ENCODE measurements at regions not wholly inside any gene's neighbourhood (a gene's known extent, or its start where the extent isn't known, plus 50 kb on each side); places are given as distances from the start of the nearest gene placed in this dataset.
"Not testable (repeated sequence)": the region's sequence is repeated elsewhere in the genome, so short reads cannot be mapped to it uniquely, and the experiment has no call there.

DNA sequence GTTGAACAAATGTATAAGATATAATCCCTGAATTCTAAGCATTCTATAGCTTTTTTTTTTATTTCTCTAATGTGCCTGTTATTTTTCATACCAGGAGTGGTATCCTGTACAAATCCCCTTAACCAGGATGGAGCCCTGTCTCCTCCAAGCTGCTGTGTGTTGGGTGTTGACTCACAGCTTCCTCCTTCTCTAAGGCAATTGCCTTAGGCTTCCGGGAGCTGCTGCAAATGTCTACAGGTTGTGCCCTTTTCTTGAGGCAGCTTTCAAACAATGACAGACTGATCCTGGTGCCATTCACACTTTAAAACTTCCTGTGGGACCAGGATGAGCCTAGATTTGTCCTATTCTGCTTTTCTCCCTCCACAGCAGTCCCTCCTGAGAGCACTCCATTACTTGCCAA, 173.2 kb downstream of the BTBD3 start:
- DNase-seq = no peak
- H3K4me3 Mint-ChIP-seq = no peak overlapping the region
- H3K4me1 Mint-ChIP-seq = no peaks in the 10 kb centered on the region
- H3K27me3 Mint-ChIP-seq = no peaks in the 10 kb centered on the region
- no peak for ATAC-seq
- no peaks in the 10 kb centered on the region for H3K36me3 Mint-ChIP-seq (ENCODE audit: low read depth)
- no peaks in the 10 kb centered on the region for H3K9me3 ChIP-seq (ENCODE audit: control insufficient read depth, low read length, poor library complexity, severe bottlenecking)
- H3K27ac Mint-ChIP-seq = no peak overlapping the region

DNA sequence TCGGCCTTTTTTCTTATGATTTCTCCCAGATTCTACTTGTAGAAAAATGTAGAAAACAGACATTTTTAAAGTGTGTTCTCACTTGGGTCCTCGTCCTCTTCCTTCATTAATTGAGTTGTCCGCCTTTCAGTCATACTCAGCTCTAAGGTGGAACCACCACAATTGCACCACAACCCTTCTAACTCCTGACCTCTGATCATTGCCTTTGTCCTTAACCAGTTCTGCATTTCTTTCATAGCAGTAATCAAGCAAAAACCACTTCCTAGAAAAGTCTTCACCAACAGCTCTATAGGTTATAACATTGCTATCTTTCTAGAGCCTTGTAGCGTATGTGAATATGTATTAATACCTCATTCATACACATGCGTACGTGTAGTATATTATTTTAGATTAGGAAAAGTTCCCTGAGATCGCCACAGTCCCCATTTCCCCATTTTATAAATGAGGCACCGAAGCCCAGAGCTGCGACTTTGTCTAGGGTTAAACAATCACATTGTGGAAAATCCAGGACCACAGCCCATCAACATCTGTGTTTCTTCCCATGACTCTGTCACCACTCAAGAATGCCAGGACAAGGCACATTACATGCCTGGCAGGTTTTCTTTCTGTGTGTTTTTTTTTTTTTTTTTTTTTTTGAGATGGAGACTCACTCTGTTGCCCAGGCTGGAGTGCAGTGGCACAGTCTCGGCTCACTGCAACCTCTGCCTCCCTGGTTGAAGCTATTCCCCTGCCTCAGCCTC, 175.5 kb downstream of the BTBD3 start:
- H3K9me3 ChIP-seq (ENCODE audit: control insufficient read depth, low read length, poor library complexity, severe bottlenecking) = no peaks in the 10 kb centered on the region
- Mint-ChIP-seq H3K27me3 (no peaks in the 10 kb centered on the region), H3K27ac (no peak overlapping the region), H3K4me1 (no peaks in the 10 kb centered on the region), H3K36me3 (ENCODE audit: low read depth) (no peaks in the 10 kb centered on the region), H3K4me3 (no peak overlapping the region)
- no peak for ATAC-seq
- DNase-seq = no peak

DNA sequence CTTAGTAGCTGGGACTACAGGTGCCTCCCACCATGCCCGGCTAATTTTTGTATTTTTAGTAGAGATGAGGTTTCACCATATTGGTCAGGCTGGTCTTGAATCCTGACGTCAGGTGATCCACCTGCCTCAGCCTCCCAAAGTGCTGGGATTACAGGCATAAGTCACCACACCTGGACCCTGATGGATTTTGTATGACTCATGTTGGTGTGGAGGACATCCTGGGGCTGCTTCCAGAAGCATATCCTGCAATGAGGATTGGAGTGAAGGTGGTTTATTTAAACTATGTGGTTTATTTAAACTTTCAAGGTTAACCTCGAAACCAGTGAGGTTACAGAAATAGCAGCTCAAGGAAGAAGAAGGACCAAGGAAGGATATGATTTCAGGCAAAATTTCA, 176.1 kb downstream of the BTBD3 start:
- not testable (repeated sequence) for ATAC-seq; H3K36me3 Mint-ChIP-seq (ENCODE audit: low read depth); DNase-seq; H3K4me1 Mint-ChIP-seq; H3K9me3 ChIP-seq (ENCODE audit: control insufficient read depth, low read length, poor library complexity, severe bottlenecking); H3K4me3 Mint-ChIP-seq; H3K27me3 Mint-ChIP-seq; H3K27ac Mint-ChIP-seq

DNA sequence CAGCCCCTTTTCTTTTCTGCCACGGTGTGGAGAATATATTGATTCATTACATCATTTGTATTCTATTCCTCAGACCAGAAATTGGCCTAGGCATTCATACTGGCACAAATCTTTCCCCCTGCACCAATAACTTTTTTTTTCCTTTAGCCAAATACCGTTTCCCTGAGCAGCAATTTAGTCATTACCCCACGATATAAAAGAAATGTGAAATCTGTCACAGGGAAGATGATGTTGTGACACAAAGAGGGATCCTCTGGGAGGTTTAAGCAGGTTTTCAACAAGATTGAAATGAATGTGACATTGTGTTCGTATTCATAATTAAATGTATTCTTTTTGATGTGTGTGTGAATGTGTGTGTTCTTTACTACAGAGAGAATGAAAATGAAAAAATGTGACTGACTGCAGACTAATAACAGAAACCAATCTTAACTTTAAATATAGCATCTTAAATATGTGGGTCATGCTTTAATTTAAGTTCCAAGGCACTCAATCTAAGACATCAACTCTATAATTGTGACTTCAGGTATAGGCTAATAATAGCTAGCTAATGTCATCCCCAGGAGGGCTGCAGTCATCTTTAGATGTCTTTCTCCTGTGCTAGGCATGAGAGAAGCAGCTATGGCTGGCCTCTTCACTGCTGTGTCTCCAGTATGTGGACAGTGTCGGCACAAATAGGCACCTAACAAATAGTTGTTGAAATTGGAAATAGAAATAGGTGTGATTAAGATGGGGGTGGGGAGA, 177.7 kb downstream of the BTBD3 start:
- no peaks in the 10 kb centered on the region for H3K9me3 ChIP-seq (ENCODE audit: control insufficient read depth, low read length, poor library complexity, severe bottlenecking)
- H3K36me3 Mint-ChIP-seq (ENCODE audit: low read depth) = no peaks in the 10 kb centered on the region
- no peak for ATAC-seq
- H3K4me1 Mint-ChIP-seq = no peaks in the 10 kb centered on the region
- no peak for DNase-seq
- H3K4me3 Mint-ChIP-seq = no peak overlapping the region
- no peaks in the 10 kb centered on the region for H3K27me3 Mint-ChIP-seq
- H3K27ac Mint-ChIP-seq = no peak overlapping the region

DNA sequence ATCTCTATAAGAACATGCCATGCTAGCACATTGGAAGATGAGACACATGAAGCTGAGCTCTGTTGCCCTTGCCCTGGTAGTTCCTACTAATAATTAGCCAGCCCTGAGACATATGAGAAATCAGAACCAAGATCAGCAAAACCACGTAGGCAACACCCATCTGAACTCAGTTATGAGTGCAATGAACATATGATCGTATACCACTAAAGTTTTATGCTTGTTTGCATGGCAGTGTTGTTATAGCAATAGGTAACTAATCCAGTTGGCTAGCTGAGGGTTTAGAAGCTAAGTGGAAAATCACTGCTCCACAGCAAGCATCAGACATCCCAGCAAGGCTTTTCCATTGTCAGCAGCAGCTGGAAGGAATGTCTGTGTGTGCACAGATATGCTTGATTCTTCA, 180.7 kb downstream of the BTBD3 start:
- DNase-seq = no peak
- no peaks in the 10 kb centered on the region for H3K9me3 ChIP-seq (ENCODE audit: control insufficient read depth, low read length, poor library complexity, severe bottlenecking)
- H3K36me3 Mint-ChIP-seq (ENCODE audit: low read depth) = no peaks in the 10 kb centered on the region
- H3K4me1 Mint-ChIP-seq = no peaks in the 10 kb centered on the region
- no peaks in the 10 kb centered on the region for H3K27me3 Mint-ChIP-seq
- ATAC-seq = no peak
- no peak overlapping the region for H3K4me3 Mint-ChIP-seq
- no peak overlapping the region for H3K27ac Mint-ChIP-seq

DNA sequence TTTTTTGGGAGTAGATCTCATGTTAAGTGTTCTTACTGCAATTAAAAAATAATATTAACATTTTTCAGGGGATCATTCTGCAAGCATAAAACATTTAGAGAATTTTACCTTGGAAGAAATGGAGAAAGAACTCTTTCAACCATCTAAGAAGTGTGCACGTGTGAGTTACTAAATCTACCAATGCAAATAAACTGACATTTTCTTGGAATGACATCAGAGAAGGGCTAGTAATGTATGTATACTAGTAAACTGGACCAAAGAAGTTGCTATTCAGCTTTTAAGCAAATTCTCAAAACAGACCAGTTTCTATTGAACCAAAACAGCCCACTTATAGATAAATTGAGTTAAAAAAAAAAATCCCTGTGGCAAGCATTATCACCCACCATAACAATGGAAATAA, 191.2 kb downstream of the BTBD3 start:
- no peak overlapping the region for H3K4me3 Mint-ChIP-seq
- H3K27ac Mint-ChIP-seq = no peak overlapping the region
- H3K36me3 Mint-ChIP-seq (ENCODE audit: low read depth) = no peaks in the 10 kb centered on the region
- ATAC-seq (no peak), DNase-seq (no peak)
- no peaks in the 10 kb centered on the region for H3K9me3 ChIP-seq (ENCODE audit: control insufficient read depth, low read length, poor library complexity, severe bottlenecking)
- H3K27me3 Mint-ChIP-seq = no peaks in the 10 kb centered on the region
- H3K4me1 Mint-ChIP-seq = no peaks in the 10 kb centered on the region

DNA sequence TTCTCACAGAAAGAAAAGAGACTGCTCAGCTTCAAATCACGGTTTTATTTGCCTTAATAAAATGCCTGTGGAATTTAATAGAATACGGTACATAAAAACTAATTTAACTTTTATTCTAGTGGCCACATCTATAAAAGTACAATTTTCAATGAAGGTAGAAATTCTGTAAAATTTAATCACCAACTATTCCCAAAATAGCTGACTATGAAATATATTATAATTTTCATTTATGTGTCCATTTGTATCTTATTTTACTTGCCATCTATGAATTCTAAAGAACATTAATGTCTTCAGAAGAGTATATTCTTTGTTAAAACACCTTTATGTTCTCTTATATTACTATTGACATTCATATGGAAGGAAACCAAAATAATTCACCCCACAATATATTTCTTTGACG, 192.6 kb downstream of the BTBD3 start:
- no peaks in the 10 kb centered on the region for H3K9me3 ChIP-seq (ENCODE audit: control insufficient read depth, low read length, poor library complexity, severe bottlenecking)
- no peaks in the 10 kb centered on the region for H3K27me3 Mint-ChIP-seq
- no peak overlapping the region for H3K27ac Mint-ChIP-seq
- no peaks in the 10 kb centered on the region for H3K4me1 Mint-ChIP-seq
- no peak for DNase-seq
- H3K4me3 Mint-ChIP-seq = no peak overlapping the region
- ATAC-seq = no peak
- no peaks in the 10 kb centered on the region for H3K36me3 Mint-ChIP-seq (ENCODE audit: low read depth)

DNA sequence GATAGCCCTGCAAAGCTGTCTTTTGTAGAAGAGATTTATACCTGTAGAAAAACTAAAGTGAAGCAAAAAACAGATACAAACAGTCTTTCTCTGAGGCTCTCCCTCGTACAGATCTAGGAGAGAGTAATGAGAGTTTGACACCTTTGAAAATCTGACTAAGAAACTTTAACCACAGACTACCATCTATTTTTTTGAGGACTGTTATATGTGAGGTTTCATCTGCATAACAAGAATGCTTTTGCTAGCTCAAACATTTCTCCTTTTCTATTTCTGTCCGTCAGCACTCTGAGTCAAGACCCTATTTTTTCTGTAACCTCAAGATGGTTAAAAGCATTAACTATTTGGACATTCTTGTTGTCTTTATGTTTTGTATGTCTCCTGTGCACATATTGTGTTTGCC, 193.0 kb downstream of the BTBD3 start:
- no peaks in the 10 kb centered on the region for H3K9me3 ChIP-seq (ENCODE audit: control insufficient read depth, low read length, poor library complexity, severe bottlenecking)
- Mint-ChIP-seq H3K27ac (no peak overlapping the region), H3K36me3 (ENCODE audit: low read depth) (no peaks in the 10 kb centered on the region), H3K4me1 (no peaks in the 10 kb centered on the region), H3K4me3 (no peak overlapping the region), H3K27me3 (no peaks in the 10 kb centered on the region)
- no peak for ATAC-seq
- DNase-seq = no peak

DNA sequence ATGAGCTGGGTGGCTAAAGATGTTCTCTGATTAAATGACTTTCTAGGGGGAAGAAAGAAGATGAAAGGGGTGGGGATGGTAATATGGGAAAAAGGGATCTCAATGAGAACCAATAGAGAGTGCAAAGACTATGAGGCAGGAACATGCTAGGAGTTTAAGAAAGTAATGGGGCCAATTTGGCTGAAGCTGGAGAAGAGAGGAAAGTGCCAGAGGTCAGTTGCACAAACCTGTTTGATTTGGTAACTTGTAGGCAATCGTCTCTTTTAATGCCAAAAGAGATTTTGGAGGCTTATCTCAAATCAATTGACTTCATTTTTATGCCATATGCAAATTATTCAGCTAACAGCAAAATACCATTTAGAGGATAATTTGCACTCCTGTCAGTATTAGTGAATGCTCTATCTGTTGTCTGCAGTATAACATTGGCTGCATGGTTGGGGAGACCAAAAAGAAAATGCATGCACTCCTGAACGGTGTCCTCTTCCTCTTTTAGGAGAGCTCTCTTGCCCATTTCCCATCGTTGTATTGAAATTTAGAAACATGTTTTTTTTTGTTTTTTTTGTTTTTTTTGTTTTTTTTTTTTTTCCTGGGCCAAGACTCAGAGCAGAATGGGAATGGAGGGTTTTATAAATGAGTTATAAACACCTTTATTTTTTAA, 193.9 kb downstream of the BTBD3 start:
- Mint-ChIP-seq H3K36me3 (ENCODE audit: low read depth) (no peaks in the 10 kb centered on the region), H3K4me3 (no peak overlapping the region), H3K4me1 (no peaks in the 10 kb centered on the region), H3K27ac (no peak overlapping the region), H3K27me3 (no peaks in the 10 kb centered on the region)
- ATAC-seq = no peak
- no peak for DNase-seq
- H3K9me3 ChIP-seq (ENCODE audit: control insufficient read depth, low read length, poor library complexity, severe bottlenecking) = no peaks in the 10 kb centered on the region

DNA sequence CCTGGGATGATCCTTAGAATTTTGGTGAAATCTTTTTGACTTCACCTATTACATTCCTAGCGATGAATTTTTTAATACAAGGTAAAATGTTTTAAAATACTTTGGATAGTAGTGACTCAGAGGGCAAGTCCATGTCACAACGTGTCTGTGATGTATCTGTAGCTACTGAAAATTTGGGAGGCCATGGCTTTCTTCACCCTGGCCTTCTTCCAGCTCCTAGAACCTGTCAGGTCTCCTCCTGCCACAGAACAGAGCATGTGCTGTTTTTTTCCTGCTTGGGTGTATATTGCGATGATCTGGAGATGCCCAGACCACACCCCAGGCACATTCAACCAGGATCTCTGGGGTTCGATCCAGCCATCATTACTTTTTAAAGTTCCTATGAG, 194.4 kb downstream of the BTBD3 start:
- ATAC-seq (no peak), DNase-seq (no peak)
- Mint-ChIP-seq H3K4me3 (no peak overlapping the region), H3K4me1 (no peaks in the 10 kb centered on the region), H3K27me3 (no peaks in the 10 kb centered on the region), H3K36me3 (ENCODE audit: low read depth) (no peaks in the 10 kb centered on the region), H3K27ac (no peak overlapping the region)
- H3K9me3 ChIP-seq (ENCODE audit: control insufficient read depth, low read length, poor library complexity, severe bottlenecking) = no peaks in the 10 kb centered on the region

DNA sequence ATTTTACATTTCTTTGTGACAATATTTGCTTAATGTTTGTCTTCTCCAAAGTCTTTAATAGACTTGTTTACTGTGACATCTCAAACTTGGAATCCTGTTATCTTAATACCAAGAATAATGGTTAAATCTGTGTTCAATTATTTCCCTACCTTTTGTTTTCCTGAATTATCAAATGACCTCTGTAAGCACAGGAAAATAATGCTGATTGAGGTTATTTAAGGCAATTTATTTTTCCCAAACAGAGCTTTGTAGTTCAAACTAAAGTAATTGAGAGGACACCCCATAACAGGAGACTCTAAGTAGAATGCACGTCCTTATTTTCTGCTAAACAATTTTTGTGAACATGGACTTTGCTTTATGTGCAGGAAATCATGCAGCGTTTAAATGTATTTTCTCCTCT, 195.0 kb downstream of the BTBD3 start:
- H3K9me3 ChIP-seq (ENCODE audit: control insufficient read depth, low read length, poor library complexity, severe bottlenecking) = no peaks in the 10 kb centered on the region
- H3K4me1 Mint-ChIP-seq = no peaks in the 10 kb centered on the region
- DNase-seq (no peak), ATAC-seq (no peak)
- no peak overlapping the region for H3K4me3 Mint-ChIP-seq
- H3K36me3 Mint-ChIP-seq (ENCODE audit: low read depth) = no peaks in the 10 kb centered on the region
- no peak overlapping the region for H3K27ac Mint-ChIP-seq
- no peaks in the 10 kb centered on the region for H3K27me3 Mint-ChIP-seq

DNA sequence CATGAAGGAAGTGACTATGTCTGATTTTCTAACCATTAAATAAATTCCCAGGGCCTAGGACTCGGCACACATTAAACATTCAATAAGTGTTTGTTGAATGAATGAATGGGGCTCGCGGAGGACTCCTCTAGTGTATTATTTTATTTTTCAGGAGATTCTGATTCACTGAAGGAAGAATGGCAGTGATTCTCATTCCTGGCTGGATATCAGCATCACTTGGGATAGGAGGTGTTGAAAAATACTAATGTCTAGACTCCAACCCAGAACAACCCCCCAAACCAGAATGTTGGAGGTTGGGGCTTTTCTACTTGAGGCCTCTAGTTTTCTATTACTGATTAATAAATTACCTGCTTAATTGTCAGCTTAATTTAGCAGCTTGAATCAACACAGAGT, 195.4 kb downstream of the BTBD3 start:
- Mint-ChIP-seq H3K36me3 (ENCODE audit: low read depth) (no peaks in the 10 kb centered on the region), H3K4me1 (no peaks in the 10 kb centered on the region), H3K4me3 (no peak overlapping the region), H3K27me3 (no peaks in the 10 kb centered on the region), H3K27ac (no peak overlapping the region)
- H3K9me3 ChIP-seq (ENCODE audit: control insufficient read depth, low read length, poor library complexity, severe bottlenecking) = no peaks in the 10 kb centered on the region
- ATAC-seq = no peak
- DNase-seq = no peak

DNA sequence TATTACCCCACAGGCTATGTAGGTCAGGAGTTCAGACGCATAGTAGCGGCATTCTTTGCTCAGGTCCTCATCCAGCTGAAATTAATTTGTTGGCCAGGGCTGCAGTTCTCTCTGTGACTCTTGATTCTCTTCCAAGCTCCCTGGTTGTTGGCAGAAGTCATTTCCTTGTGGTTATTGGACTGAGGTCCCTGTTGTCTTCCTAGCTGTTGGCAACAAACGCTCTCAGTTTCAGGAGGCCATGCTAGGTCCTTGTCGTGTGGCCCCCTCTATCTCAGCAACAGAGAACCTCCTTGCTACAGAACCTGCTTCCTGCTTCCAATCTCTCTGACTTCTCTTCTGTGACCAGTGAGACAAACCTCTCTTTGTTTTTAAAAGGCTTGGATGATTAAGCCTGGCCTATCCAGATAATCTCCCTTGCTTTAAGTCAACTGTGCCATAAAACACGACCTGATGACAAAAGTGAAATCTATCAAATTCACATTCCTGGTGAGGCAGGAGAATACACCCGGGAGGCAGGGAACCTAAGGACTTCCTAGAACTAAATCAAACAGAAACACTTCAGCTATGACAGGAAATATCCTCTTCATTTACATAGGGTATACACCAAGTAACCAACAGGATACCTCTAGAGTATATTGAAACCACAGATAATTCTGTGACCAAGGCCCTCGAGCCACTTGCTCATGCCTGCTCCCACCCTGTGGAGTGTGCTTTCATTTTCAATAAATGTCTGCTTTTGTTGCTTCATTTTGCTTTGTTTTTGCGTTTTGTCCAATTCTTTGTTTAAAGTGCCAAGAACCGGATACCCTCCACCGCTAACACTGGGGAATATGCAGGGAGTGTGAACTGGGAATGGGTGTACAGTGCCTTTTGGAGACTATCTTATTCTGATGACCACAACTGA, 196.0 kb downstream of the BTBD3 start:
- Mint-ChIP-seq H3K4me1 (no peaks in the 10 kb centered on the region), H3K27ac (no peak overlapping the region), H3K4me3 (no peak overlapping the region), H3K27me3 (no peaks in the 10 kb centered on the region), H3K36me3 (ENCODE audit: low read depth) (no peaks in the 10 kb centered on the region)
- no peaks in the 10 kb centered on the region for H3K9me3 ChIP-seq (ENCODE audit: control insufficient read depth, low read length, poor library complexity, severe bottlenecking)
- ATAC-seq = no peak
- DNase-seq = no peak
